ENCODE measurements at regions not wholly inside any gene's neighbourhood (a gene's known extent, or its start where the extent isn't known, plus 50 kb on each side); places are given as distances from the start of the nearest gene placed in this dataset.
A peak's percentile ranks its signal among the peaks of the same experiment; 100 is the strongest.

GRCh38 chr6:139824864-139825263 lies 450.4 kb upstream of the CITED2 start:
- no peak overlapping the region for H3K4me3 ChIP-seq
- peak overlapping the region; percentile 66; the same call in 1 of the 2 replicates for H2AFZ ChIP-seq (ENCODE audit: low read depth, low read length)
- H3K9me1 ChIP-seq (ENCODE audit: control insufficient read depth, insufficient read depth, low read length) = no peaks in the 10 kb centered on the region
- CTCF ChIA-PET (ENCODE audit: low intra/inter-chr PET ratio) = no interaction called here
- peaks cover 5 to 27% of the 10 kb centered on the region in 2 experiments; a peak in 4 of 5 replicates for H3K4me1 ChIP-seq (replicated peaks in 1 of 2; ENCODE audit: control insufficient read depth in 2 of 2, insufficient read depth in 2 of 2, low read length in 2 of 2)
- no peak overlapping the region for H3K4me2 ChIP-seq (ENCODE audit: insufficient read depth, low read length)
- H3K27ac ChIP-seq (ENCODE audit: extremely low read depth, low read depth, low read length) = no peak overlapping the region
- in situ Hi-C loops (cut with MboI) (no loop called here), intact Hi-C loops (cut with micrococcal nuclease) (no loop called here)
- TF ChIP-seq ZNF583 (CRISPR knock-in tag; IDR thresholded peaks at IDR 0.05) = no peak
- no peak for TF ChIP-seq STAT5A (IDR thresholded peaks at IDR 0.05; ENCODE audit: borderline replicate concordance, low read length)
- POLR2A ChIA-PET = interaction anchor here (0.6 to 1.2 kb wide), 2 partner anchors 20 to 450 kb away, joined by 3 to 5 read pairs; partner anchors contain the start of gene CITED2
- DNase-seq (ENCODE audit: extremely low read depth in 1 of 4, low spot score in 3 of 4) = no peak
- no peak for FAIRE-seq
- no peaks in the 10 kb centered on the region for H3K36me3 ChIP-seq (ENCODE audit: control insufficient read depth, insufficient read depth, low read length)
- no peaks in the 10 kb centered on the region for H4K20me1 ChIP-seq (replicated peaks; ENCODE audit: control insufficient read depth, insufficient read depth, low read length)
- WGBS (ENCODE audit: insufficient coverage, low coverage, missing lambda C conversion rate) = 69% methylated on average over 2 of the region's 2 CpGs
- no peaks in the 10 kb centered on the region for H3K79me2 ChIP-seq (ENCODE audit: control insufficient read depth, insufficient read depth, low read length)
- no TSS peak for BruUV-seq (replicated peaks)
- no peaks in the 10 kb centered on the region for H3K27me3 ChIP-seq (ENCODE audit: control insufficient read depth in 2 of 2, insufficient read depth in 2 of 2, low read length in 2 of 2)
- H3K9ac ChIP-seq (ENCODE audit: insufficient read depth in 1 of 2, low read depth in 2 of 2, low read length in 2 of 2) = no peak overlapping the region
- no peak for ATAC-seq
- no peaks in the 10 kb centered on the region for H3K9me3 ChIP-seq (replicated peaks; ENCODE audit: control insufficient read depth, insufficient read depth, low read depth, low read length)

- POLR2A ChIA-PET = interaction anchor here (0.7 to 1.2 kb wide), 2 partner anchors 448 to 449 kb away, joined by 4 to 5 read pairs; partner anchors contain the start of gene CITED2
- WGBS (ENCODE audit: insufficient coverage, low coverage, missing lambda C conversion rate) = 9% methylated on average over 1 of the region's 1 CpG
- H3K9me1 ChIP-seq (ENCODE audit: control insufficient read depth, insufficient read depth, low read length) = no peaks in the 10 kb centered on the region
- H3K36me3 ChIP-seq (ENCODE audit: control insufficient read depth, insufficient read depth, low read length) = no peaks in the 10 kb centered on the region
- no peaks in the 10 kb centered on the region for H3K27me3 ChIP-seq (ENCODE audit: control insufficient read depth in 2 of 2, insufficient read depth in 2 of 2, low read length in 2 of 2)
- H2AFZ ChIP-seq (ENCODE audit: low read depth, low read length) = peak overlapping the region; percentile 28; the same call in 1 of the 2 replicates
- H3K27ac ChIP-seq (ENCODE audit: extremely low read depth, low read depth, low read length) = peak overlapping the region; percentile 22; the same call in 2 of the 3 replicates
- peaks cover 5 to 27% of the 10 kb centered on the region in 2 experiments; a peak in 4 of 5 replicates for H3K4me1 ChIP-seq (replicated peaks in 1 of 2; ENCODE audit: control insufficient read depth in 2 of 2, insufficient read depth in 2 of 2, low read length in 2 of 2)
- no peaks in the 10 kb centered on the region for H4K20me1 ChIP-seq (replicated peaks; ENCODE audit: control insufficient read depth, insufficient read depth, low read length)
- peak overlapping the region; percentile 21; the same call in 1 of the 2 replicates for H3K4me2 ChIP-seq (ENCODE audit: insufficient read depth, low read length)
- H3K79me2 ChIP-seq (ENCODE audit: control insufficient read depth, insufficient read depth, low read length) = no peaks in the 10 kb centered on the region
- H3K4me3 ChIP-seq = no peak overlapping the region
- FAIRE-seq (no peak), ATAC-seq (peak; percentile 41), DNase-seq (ENCODE audit: extremely low read depth in 1 of 4, low spot score in 3 of 4) (no peak)
- in situ Hi-C loops (cut with MboI) = no loop called here
- intact Hi-C loops (cut with micrococcal nuclease) = no loop called here
- no TSS peak for BruUV-seq (replicated peaks)
- CTCF ChIA-PET (ENCODE audit: low intra/inter-chr PET ratio) = no interaction called here
- TF ChIP-seq MTA1 (IDR thresholded peaks at IDR 0.05; ENCODE audit: borderline replicate concordance) (no peak), ZNF224 (CRISPR knock-in tag; IDR thresholded peaks at IDR 0.05) (no peak), DMBX1 (CRISPR knock-in tag; IDR thresholded peaks at IDR 0.05; ENCODE audit: borderline replicate concordance) (0 out of 2 replicates have a peak, but pooled peaks have one; percentile 7), HMGN3 (IDR thresholded peaks at IDR 0.05; ENCODE audit: borderline replicate concordance, extremely low read depth, insufficient read length, low read depth, low read length) (no peak), IRF9 (tag; IDR thresholded peaks at IDR 0.05) (0 out of 2 replicates have a peak, but pooled peaks have one; percentile 1), DPF2 (IDR thresholded peaks at IDR 0.05) (0 out of 2 replicates have a peak, but pooled peaks have one; percentile 43), FUS (optimal IDR thresholded peaks at IDR 0.05; ENCODE audit: low read depth, low read length) (no peak), KDM2B (CRISPR knock-in tag; IDR thresholded peaks at IDR 0.05) (no peak), MYBL2 (IDR thresholded peaks at IDR 0.05; ENCODE audit: low read depth) (no peak), MYBL2 (CRISPR knock-in tag; IDR thresholded peaks at IDR 0.05; ENCODE audit: borderline replicate concordance) (no peak), FOSL1 (tag; conservative IDR thresholded peaks at IDR 0.05) (0 out of 2 replicates have a peak, but pooled peaks have one; percentile 8), XRCC3 (IDR thresholded peaks at IDR 0.05) (no peak), CBFA2T3 (IDR thresholded peaks at IDR 0.05) (no peak), CEBPB (tag; IDR thresholded peaks at IDR 0.05) (peak; percentile 86), CEBPG (CRISPR knock-in tag; IDR thresholded peaks at IDR 0.05) (no peak), CEBPG (tag; conservative IDR thresholded peaks at IDR 0.05 in 1 of 2, IDR thresholded peaks at IDR 0.05 in 1 of 2) (peak; percentile 15 to 64; a peak in 2 of 4 replicates)
- no peak overlapping the region for H3K9ac ChIP-seq (ENCODE audit: insufficient read depth in 1 of 2, low read depth in 2 of 2, low read length in 2 of 2)
- H3K9me3 ChIP-seq (replicated peaks; ENCODE audit: control insufficient read depth, insufficient read depth, low read depth, low read length) = no peaks in the 10 kb centered on the region
These were observed 449.3 kb upstream of the CITED2 start for GRCh38 chr6:139823808-139824126.

All from K562 (cell line).